ENCODE measurements at regions not wholly inside any gene's neighbourhood (a gene's known extent, or its start where the extent isn't known, plus 50 kb on each side); places are given as distances from the start of the nearest gene placed in this dataset.

DNA sequence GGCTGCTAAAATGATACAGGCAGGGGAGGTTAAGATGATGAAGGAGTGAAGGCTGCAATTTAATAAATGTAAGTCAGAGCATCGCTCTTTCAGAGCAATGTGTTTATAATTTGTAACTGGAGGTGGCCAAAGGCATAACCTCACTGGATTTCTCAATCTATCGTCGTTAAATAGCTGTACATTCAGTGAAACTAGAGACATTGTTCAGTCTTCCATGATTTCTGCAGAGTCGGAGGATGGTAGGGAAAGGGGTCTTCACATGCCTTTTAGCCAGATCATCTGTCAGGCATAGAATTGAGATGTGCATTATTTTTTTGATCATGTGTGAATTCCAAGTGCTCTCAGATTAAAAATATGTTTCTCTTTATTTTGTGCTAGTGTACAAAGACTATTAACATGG lies 315.4 kb downstream of the OXSM start:
- TF ChIP-seq, protein P1, sequence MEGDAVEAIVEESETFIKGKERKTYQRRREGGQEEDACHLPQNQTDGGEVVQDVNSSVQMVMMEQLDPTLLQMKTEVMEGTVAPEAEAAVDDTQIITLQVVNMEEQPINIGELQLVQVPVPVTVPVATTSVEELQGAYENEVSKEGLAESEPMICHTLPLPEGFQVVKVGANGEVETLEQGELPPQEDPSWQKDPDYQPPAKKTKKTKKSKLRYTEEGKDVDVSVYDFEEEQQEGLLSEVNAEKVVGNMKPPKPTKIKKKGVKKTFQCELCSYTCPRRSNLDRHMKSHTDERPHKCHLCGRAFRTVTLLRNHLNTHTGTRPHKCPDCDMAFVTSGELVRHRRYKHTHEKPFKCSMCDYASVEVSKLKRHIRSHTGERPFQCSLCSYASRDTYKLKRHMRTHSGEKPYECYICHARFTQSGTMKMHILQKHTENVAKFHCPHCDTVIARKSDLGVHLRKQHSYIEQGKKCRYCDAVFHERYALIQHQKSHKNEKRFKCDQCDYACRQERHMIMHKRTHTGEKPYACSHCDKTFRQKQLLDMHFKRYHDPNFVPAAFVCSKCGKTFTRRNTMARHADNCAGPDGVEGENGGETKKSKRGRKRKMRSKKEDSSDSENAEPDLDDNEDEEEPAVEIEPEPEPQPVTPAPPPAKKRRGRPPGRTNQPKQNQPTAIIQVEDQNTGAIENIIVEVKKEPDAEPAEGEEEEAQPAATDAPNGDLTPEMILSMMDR (IDR thresholded peaks at IDR 0.05; ENCODE audit: insufficient read depth, low read depth, low read length): no peak
- TF ChIP-seq EZH2 (IDR thresholded peaks at IDR 0.05; ENCODE audit: insufficient read depth, low read length): no peak

Data from astrocyte (in vitro differentiated cells and primary cell).